GM12873 (cell line): ENCODE measurements at regions not wholly inside any gene's neighbourhood (a gene's known extent, or its start where the extent isn't known, plus 50 kb on each side); places are given as distances from the start of the nearest gene placed in this dataset.

Source experiments
- CTCF ChIP-seq: IDR thresholded peaks from 2 replicates; pipeline ENCODE4 v1.5.1; 2012; ENCODE audit warnings: low read depth, mild to moderate bottlenecking, moderate library complexity, low read length, control low read depth; ENCODE audit not compliant: insufficient read depth; ENCODE audit errors: missing control alignments

GRCh38 chr7:114100810-114101209 is 182.0 kb upstream of the PPP1R3A start:
- TF ChIP-seq CTCF = no peak

GRCh38 chr7:114099337-114099736 is 180.5 kb upstream of the PPP1R3A start:
- TF ChIP-seq CTCF = no peak

- TF ChIP-seq CTCF = no peak
These were observed 177.1 kb upstream of the PPP1R3A start for GRCh38 chr7:114095885-114096284.

GRCh38 chr7:114088470-114088940 is 169.7 kb upstream of the PPP1R3A start:
- no peak for TF ChIP-seq CTCF

- no peak for TF ChIP-seq CTCF
These were observed 169.1 kb upstream of the PPP1R3A start for GRCh38 chr7:114087653-114088469.

- no peak for TF ChIP-seq CTCF
These were observed 168.3 kb upstream of the PPP1R3A start for GRCh38 chr7:114086914-114087652.

- TF ChIP-seq CTCF = no peak
These were observed 167.7 kb upstream of the PPP1R3A start for GRCh38 chr7:114086537-114086913.
